IMR-90 (cell line): ENCODE measurements at regions not wholly inside any gene's neighbourhood (a gene's known extent, or its start where the extent isn't known, plus 50 kb on each side); places are given as distances from the start of the nearest gene placed in this dataset.

Source experiments
- ATAC-seq: fragments of 200-7000 bp; cut with Tn5 transposase; 2 replicates; pipeline ENCODE4 v1.9.1; 2020; ENCODE audit warnings: low read depth, mild to moderate bottlenecking, moderate library complexity
- BruUV-seq: library from RNA; stranded (reverse); fragments of 400-500 nt; replicated peaks from 2 replicates; lab custom pipeline; 2021; lab: Mats Ljungman, UMichigan
- CTCF ChIA-PET: fragments of 300-600 bp; formaldehyde crosslinking; extraction: SDS; loops from one replicate; lab custom pipeline; 2021; ENCODE audit warnings: antibody characterized with exemption; lab: Yijun Ruan, JAX
- POLR2A ChIA-PET: fragments of 300-600 bp; sonication (Branson Sonifier 250); formaldehyde crosslinking; loops from one replicate; lab custom pipeline; 2022; ENCODE audit warnings: antibody characterized with exemption; ENCODE audit not compliant: unreplicated experiment; lab: Charles Lee
- DNase-seq: peaks from one replicate; pipeline ENCODE4 v3.0.0; 2013
- H2AFZ ChIP-seq: replicated peaks from 2 replicates; pipeline ENCODE3; 2013; ENCODE audit warnings: low read length, mild to moderate bottlenecking; ENCODE audit not compliant: poor library complexity
- H2AK5ac ChIP-seq: 2 replicates; pipeline ENCODE4 v1.6.1; 2013; ENCODE audit warnings: low read depth, low read length, inconsistent platforms
- H2AK9ac ChIP-seq: replicated peaks from 2 replicates; pipeline ENCODE3; 2013; ENCODE audit warnings: mild to moderate bottlenecking, low read depth, low read length, moderate library complexity; ENCODE audit not compliant: poor library complexity
- H2BK120ac ChIP-seq: 2 replicates; pipeline ENCODE4 v1.6.1; 2013; ENCODE audit warnings: low read depth, low read length, inconsistent platforms
- H2BK15ac ChIP-seq: 3 replicates; pipeline ENCODE4 v1.6.1; 2013; ENCODE audit warnings: low read depth, low read length, inconsistent platforms
- H2BK20ac ChIP-seq: 2 replicates; pipeline ENCODE4 v1.6.1; 2013; ENCODE audit warnings: low read depth, mild to moderate bottlenecking, inconsistent platforms, low read length, moderate library complexity
- H2BK5ac ChIP-seq: 2 replicates; pipeline ENCODE4 v1.6.1; 2013; ENCODE audit warnings: mild to moderate bottlenecking, low read depth, low read length, inconsistent platforms; ENCODE audit not compliant: poor library complexity, severe bottlenecking
- H3K14ac ChIP-seq: replicated peaks from 2 replicates; pipeline ENCODE4 v1.6.1; 2013; ENCODE audit warnings: low read depth, low read length, inconsistent platforms
- H3K18ac ChIP-seq: 2 replicates; pipeline ENCODE4 v1.6.1; 2013; ENCODE audit warnings: low read depth, low read length, control low read depth
- H3K23ac ChIP-seq: 2 replicates; pipeline ENCODE4 v1.6.1; 2013; ENCODE audit warnings: low read depth, low read length, inconsistent platforms
- H3K27ac ChIP-seq: 2 replicates; pipeline ENCODE4 v1.5.1; 2013; ENCODE audit warnings: mild to moderate bottlenecking, control low read depth, low read length; ENCODE audit not compliant: insufficient read depth
- H3K27me3 ChIP-seq: 2 replicates; pipeline ENCODE4 v1.6.1; 2013; ENCODE audit warnings: low read length; ENCODE audit not compliant: control insufficient read depth, insufficient read depth
- H3K36me3 ChIP-seq: 2 replicates; pipeline ENCODE4 v1.6.1; 2013; ENCODE audit warnings: low read length, mixed read lengths; ENCODE audit not compliant: control insufficient read depth, insufficient read depth
- H3K4ac ChIP-seq: 2 replicates; pipeline ENCODE4 v1.6.1; 2013; ENCODE audit warnings: low read depth, low read length, inconsistent platforms
- H3K4me1 ChIP-seq: 2 replicates; pipeline ENCODE4 v1.6.1; 2013; ENCODE audit warnings: low read length, mixed read lengths; ENCODE audit not compliant: control insufficient read depth, insufficient read depth
- H3K4me2 ChIP-seq: 2 replicates; pipeline ENCODE4 v1.6.1; 2013; ENCODE audit warnings: low read depth, mild to moderate bottlenecking, control low read depth, low read length, moderate library complexity
- H3K4me3 ChIP-seq: 2 replicates; pipeline ENCODE4 v1.5.1; 2013; ENCODE audit warnings: low read depth, mild to moderate bottlenecking, control low read depth, low read length, moderate library complexity; ENCODE audit not compliant: insufficient read depth
- H3K56ac ChIP-seq: 2 replicates; pipeline ENCODE4 v1.6.1; 2013; ENCODE audit warnings: low read length, inconsistent platforms; ENCODE audit not compliant: insufficient read depth; ENCODE audit errors: extremely low read depth
- H3K79me1 ChIP-seq, 2 experiments: 2 replicates each; pipeline ENCODE4 v1.6.1; 2013; ENCODE audit warnings: low read length in 2 of 2, inconsistent platforms in 1 of 2, low read depth in 1 of 2
- H3K9ac ChIP-seq: 2 replicates; pipeline ENCODE4 v1.6.1; 2013; ENCODE audit warnings: low read depth, low read length, control low read depth
- H3K9me1 ChIP-seq: 2 replicates; pipeline ENCODE4 v1.6.1; 2013; ENCODE audit warnings: low read length, inconsistent platforms; ENCODE audit not compliant: insufficient read depth
- H3K9me3 ChIP-seq: 2 replicates; pipeline ENCODE4 v1.6.1; 2013; ENCODE audit warnings: low read length; ENCODE audit not compliant: control insufficient read depth, insufficient read depth
- H4K20me1 ChIP-seq: 2 replicates; pipeline ENCODE4 v1.6.1; 2013; ENCODE audit warnings: low read length, inconsistent platforms; ENCODE audit not compliant: insufficient read depth
- H4K5ac ChIP-seq: 2 replicates; pipeline ENCODE4 v1.6.1; 2013; ENCODE audit warnings: mild to moderate bottlenecking, low read depth, low read length, control low read depth
- H4K8ac ChIP-seq, 2 experiments: 2 replicates each; pipeline ENCODE4 v1.6.1; 2013; ENCODE audit warnings: low read depth in 2 of 2, low read length in 2 of 2, control low read depth in 1 of 2, inconsistent platforms in 1 of 2
- H4K91ac ChIP-seq: 2 replicates; pipeline ENCODE4 v1.6.1; 2013; ENCODE audit warnings: low read depth, low read length, inconsistent platforms; ENCODE audit not compliant: insufficient read depth
- BHLHE40 ChIP-seq: fragments of 150-350 bp; IDR thresholded peaks from 2 replicates; pipeline ENCODE4 v1.6.1; 2016; ENCODE audit warnings: mild to moderate bottlenecking, low read depth, low read length
- CEBPB ChIP-seq: IDR thresholded peaks from 2 replicates; pipeline ENCODE4 v1.6.1; 2012; ENCODE audit warnings: low read depth, low read length, improper control_type of control experiment
- CHD1 ChIP-seq: IDR thresholded peaks from 2 replicates; pipeline ENCODE4 v1.6.1; 2012; ENCODE audit warnings: low read depth, low read length, improper control_type of control experiment
- CTCF ChIP-seq: conservative IDR thresholded peaks from 2 replicates; pipeline ENCODE4 v1.5.1; 2012; ENCODE audit warnings: mild to moderate bottlenecking, low read depth, low read length, improper control_type of control experiment
- ELK1 ChIP-seq: fragments of 150-350 bp; IDR thresholded peaks from 2 replicates; pipeline ENCODE4 v1.6.1; 2016; ENCODE audit warnings: low read depth, mild to moderate bottlenecking, low read length, moderate library complexity, borderline replicate concordance
- FOS ChIP-seq: fragments of 150-350 bp; IDR thresholded peaks from 2 replicates; pipeline ENCODE4 v1.6.1; 2016; ENCODE audit warnings: low read depth, low read length
- MAFK ChIP-seq: IDR thresholded peaks from 2 replicates; pipeline ENCODE4 v1.6.1; 2012; ENCODE audit warnings: low read depth, low read length, improper control_type of control experiment
- MAZ ChIP-seq: IDR thresholded peaks from 2 replicates; pipeline ENCODE4 v1.6.1; 2012; ENCODE audit warnings: low read depth, mild to moderate bottlenecking, low read length, improper control_type of control experiment, moderate library complexity, borderline replicate concordance
- MXI1 ChIP-seq: IDR thresholded peaks from 2 replicates; pipeline ENCODE4 v1.6.1; 2012; ENCODE audit warnings: low read depth, mild to moderate bottlenecking, low read length, moderate library complexity, borderline replicate concordance
- NFE2L2 ChIP-seq: fragments of 150-350 bp; IDR thresholded peaks from 2 replicates; pipeline ENCODE4 v1.6.1; 2016; ENCODE audit warnings: low read depth, mild to moderate bottlenecking, low read length
- POLR2A ChIP-seq: IDR thresholded peaks from 2 replicates; pipeline ENCODE4 v1.6.1; 2012; ENCODE audit warnings: mild to moderate bottlenecking, low read depth, low read length
- RAD21 ChIP-seq: IDR thresholded peaks from 2 replicates; pipeline ENCODE4 v1.6.1; 2012; ENCODE audit warnings: low read length, improper control_type of control experiment
- RCOR1 ChIP-seq: IDR thresholded peaks from 2 replicates; pipeline ENCODE4 v1.6.1; 2012; ENCODE audit warnings: mild to moderate bottlenecking, low read length, improper control_type of control experiment; ENCODE audit not compliant: insufficient replicate concordance
- RFX5 ChIP-seq: IDR thresholded peaks from 2 replicates; pipeline ENCODE4 v1.8.0; 2012; ENCODE audit warnings: low read depth, mild to moderate bottlenecking, low read length, moderate library complexity
- SMC3 ChIP-seq: fragments of 150-350 bp; IDR thresholded peaks from 2 replicates; pipeline ENCODE4 v1.6.1; 2016; ENCODE audit warnings: low read depth, mild to moderate bottlenecking, antibody characterized with exemption, low read length, moderate library complexity
- USF2 ChIP-seq: fragments of 150-350 bp; IDR thresholded peaks from 2 replicates; pipeline ENCODE4 v1.6.1; 2017; ENCODE audit warnings: mild to moderate bottlenecking, antibody characterized with exemption, low read length, low read depth
- WGBS, 2 experiments: methylation state at CpG; one replicate each; pipeline versions ENCODE4 v1.1.5 to v1.1.7; 2013; ENCODE audit warnings: missing lambda C conversion rate in 2 of 2; ENCODE audit not compliant: insufficient read length in 1 of 2; ENCODE audit errors: extremely low coverage in 2 of 2; 5-methylcytosine and 5-hydroxymethylcytosine counted together
- dilution Hi-C: fragments of 300-500 bp; cut with HindIII; formaldehyde crosslinking; loops from one replicate; pipeline ENCODE4 v1.14.3; 2018; ENCODE audit warnings: low sequenced_read_pairs; ENCODE audit not compliant: unreplicated experiment
- in situ Hi-C: fragments of 300-500 bp; cut with MboI; formaldehyde crosslinking; loops from 3 replicates; pipeline ENCODE4 v1.14.3; 2019; ENCODE audit warnings: low sequenced_read_pairs, inconsistent platforms, mixed read lengths
- intact Hi-C: fragments of 100-400 bp; cut with micrococcal nuclease; formaldehyde crosslinking; loops from 2 replicates; pipeline ENCODE4 v1.10.0; 2022

GRCh38 chr10:131805696-131806095, 95.1 kb upstream of the PPP2R2D start:
- Histone ChIP-seq H2BK15ac (no peak overlapping the region), H3K18ac (no peak overlapping the region), H3K4me2 (no peak overlapping the region), H2BK20ac (no peak overlapping the region), H3K27ac (no peak overlapping the region), H3K9me3 (peaks cover 35% of the 10 kb centered on the region), H2AFZ (no peak overlapping the region), H3K9ac (no peak overlapping the region), H2BK5ac (no peak overlapping the region), H2AK5ac (no peak overlapping the region), H3K36me3 (no peaks in the 10 kb centered on the region), H3K23ac (no peak overlapping the region), H2BK120ac (no peak overlapping the region), H3K27me3 (no peaks in the 10 kb centered on the region), H2AK9ac (no peak overlapping the region), H3K9me1 (no peaks in the 10 kb centered on the region), H3K4me1 (no peaks in the 10 kb centered on the region), H4K91ac (no peak overlapping the region), H4K8ac (no peak overlapping the region), H3K56ac (no peak overlapping the region), H4K5ac (no peak overlapping the region), H3K79me1 (no peaks in the 10 kb centered on the region), H3K14ac (no peak overlapping the region), H3K4me3 (no peak overlapping the region), H3K4ac (no peak overlapping the region), H4K20me1 (no peaks in the 10 kb centered on the region)
- TF ChIP-seq MAZ (no peak), CEBPB (no peak), NFE2L2 (no peak), CTCF (no peak), MAFK (no peak), MXI1 (no peak), BHLHE40 (no peak), USF2 (no peak), RAD21 (no peak), POLR2A (no peak), FOS (no peak), RFX5 (no peak), RCOR1 (no peak), SMC3 (no peak), ELK1 (no peak), CHD1 (no peak)
- BruUV-seq = no TSS peak
- intact Hi-C loops = no loop called here
- ChIA-PET CTCF (no interaction called here), POLR2A (no interaction called here)
- in situ Hi-C loops = no loop called here
- dilution Hi-C loops = no loop called here
- 55% methylated on average over 2 of the region's 4 CpGs; no CpG with 5 or more reads in 1 of the 2 experiments for WGBS, 2 experiments
- ATAC-seq = no peak
- DNase-seq = no peak
